Smooth muscle cell (in vitro differentiated cells): ENCODE measurements at regions not wholly inside any gene's neighbourhood (a gene's known extent, or its start where the extent isn't known, plus 50 kb on each side); places are given as distances from the start of the nearest gene placed in this dataset.

Source experiments
- DNase-seq: peaks from one replicate; lab custom pipeline; 2025; ENCODE audit not compliant: unreplicated experiment; lab: John Stamatoyannopoulos, UW
- H2AFZ ChIP-seq: fragments of 200-600 bp; sonication (generic); 2 replicates; pipeline ENCODE4 v1.6.0; 2016; ENCODE audit warnings: antibody characterized with exemption, low read depth, mild to moderate bottlenecking
- H3F3A ChIP-seq: fragments of 200-600 bp; sonication (generic); 2 replicates; pipeline ENCODE4 v1.6.0; 2017; ENCODE audit warnings: antibody characterized with exemption, low read depth
- H3K27ac ChIP-seq: fragments of 200-600 bp; sonication (generic); 2 replicates; pipeline ENCODE4 v1.5.1; 2016; ENCODE audit warnings: low read depth, mild to moderate bottlenecking
- H3K27me3 ChIP-seq: fragments of 200-600 bp; sonication (generic); 2 replicates; pipeline ENCODE4 v1.6.1; 2016; ENCODE audit warnings: low read depth, mild to moderate bottlenecking
- H3K36me3 ChIP-seq: fragments of 200-600 bp; sonication (generic); 2 replicates; pipeline ENCODE4 v1.5.1; 2016; ENCODE audit warnings: low read depth
- H3K4me1 ChIP-seq: fragments of 200-600 bp; sonication (generic); 2 replicates; pipeline ENCODE4 v1.5.1; 2016; ENCODE audit warnings: low read depth
- H3K4me2 ChIP-seq: fragments of 200-600 bp; sonication (generic); 2 replicates; pipeline ENCODE4 v1.6.0; 2016; ENCODE audit warnings: mild to moderate bottlenecking
- H3K4me3 ChIP-seq: fragments of 200-600 bp; sonication (generic); 2 replicates; pipeline ENCODE4 v1.5.1; 2016; ENCODE audit warnings: mild to moderate bottlenecking
- H3K79me2 ChIP-seq: fragments of 200-600 bp; sonication (generic); 2 replicates; pipeline ENCODE4 v1.6.0; 2016; ENCODE audit warnings: low read depth, mild to moderate bottlenecking
- H3K9ac ChIP-seq: fragments of 200-600 bp; sonication (generic); 2 replicates; pipeline ENCODE4 v1.6.0; 2016; ENCODE audit warnings: low read depth
- H3K9me3 ChIP-seq: fragments of 200-600 bp; sonication (generic); replicated peaks from 2 replicates; pipeline ENCODE4 v1.5.1; 2016; ENCODE audit warnings: low read depth
- H4K20me1 ChIP-seq: fragments of 200-600 bp; sonication (generic); 2 replicates; pipeline ENCODE4 v1.6.0; 2016; ENCODE audit warnings: low read depth
- WGBS: methylation state at CpG from one replicate; pipeline ENCODE4 v1.1.7; 2016; ENCODE audit warnings: low lambda C conversion rate; 5-methylcytosine and 5-hydroxymethylcytosine counted together
- TF ChIP-seq, protein P1 (sequence below): fragments of 200-600 bp; sonication (generic); IDR thresholded peaks from 2 replicates; pipeline ENCODE4 v1.5.1; 2017; ENCODE audit warnings: borderline replicate concordance, mild to moderate bottlenecking, antibody characterized with exemption; ENCODE audit not compliant: insufficient read depth, poor library complexity, severe bottlenecking

GRCh38 chr9:90552317-90552716, 90.3 kb downstream of the DIRAS2 start:
- Histone ChIP-seq H3K4me1 (no peaks in the 10 kb centered on the region), H3F3A (no peaks in the 10 kb centered on the region), H3K9me3 (no peaks in the 10 kb centered on the region), H3K9ac (no peak overlapping the region), H4K20me1 (no peaks in the 10 kb centered on the region), H3K79me2 (no peaks in the 10 kb centered on the region), H3K36me3 (no peaks in the 10 kb centered on the region), H3K4me3 (no peak overlapping the region), H3K27me3 (no peaks in the 10 kb centered on the region), H2AFZ (no peak overlapping the region), H3K27ac (no peak overlapping the region), H3K4me2 (no peak overlapping the region)
- TF ChIP-seq, protein P1, sequence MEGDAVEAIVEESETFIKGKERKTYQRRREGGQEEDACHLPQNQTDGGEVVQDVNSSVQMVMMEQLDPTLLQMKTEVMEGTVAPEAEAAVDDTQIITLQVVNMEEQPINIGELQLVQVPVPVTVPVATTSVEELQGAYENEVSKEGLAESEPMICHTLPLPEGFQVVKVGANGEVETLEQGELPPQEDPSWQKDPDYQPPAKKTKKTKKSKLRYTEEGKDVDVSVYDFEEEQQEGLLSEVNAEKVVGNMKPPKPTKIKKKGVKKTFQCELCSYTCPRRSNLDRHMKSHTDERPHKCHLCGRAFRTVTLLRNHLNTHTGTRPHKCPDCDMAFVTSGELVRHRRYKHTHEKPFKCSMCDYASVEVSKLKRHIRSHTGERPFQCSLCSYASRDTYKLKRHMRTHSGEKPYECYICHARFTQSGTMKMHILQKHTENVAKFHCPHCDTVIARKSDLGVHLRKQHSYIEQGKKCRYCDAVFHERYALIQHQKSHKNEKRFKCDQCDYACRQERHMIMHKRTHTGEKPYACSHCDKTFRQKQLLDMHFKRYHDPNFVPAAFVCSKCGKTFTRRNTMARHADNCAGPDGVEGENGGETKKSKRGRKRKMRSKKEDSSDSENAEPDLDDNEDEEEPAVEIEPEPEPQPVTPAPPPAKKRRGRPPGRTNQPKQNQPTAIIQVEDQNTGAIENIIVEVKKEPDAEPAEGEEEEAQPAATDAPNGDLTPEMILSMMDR = no peak
- 100% methylated on average over 1 of the region's 1 CpG for WGBS
- no peak for DNase-seq

GRCh38 chr9:90555351-90556057, 87.1 kb downstream of the DIRAS2 start:
- H3K27me3 ChIP-seq = no peaks in the 10 kb centered on the region
- H3K9me3 ChIP-seq = no peaks in the 10 kb centered on the region
- DNase-seq = no peak
- H3F3A ChIP-seq = no peaks in the 10 kb centered on the region
- no peak overlapping the region for H3K27ac ChIP-seq
- no peak overlapping the region for H2AFZ ChIP-seq
- no peak overlapping the region for H3K4me3 ChIP-seq
- H3K4me1 ChIP-seq = no peaks in the 10 kb centered on the region
- TF ChIP-seq, protein P1 = no peak
- no peaks in the 10 kb centered on the region for H3K36me3 ChIP-seq
- 94% methylated on average over 7 of the region's 7 CpGs for WGBS
- H4K20me1 ChIP-seq = no peaks in the 10 kb centered on the region
- no peak overlapping the region for H3K9ac ChIP-seq
- no peak overlapping the region for H3K4me2 ChIP-seq
- H3K79me2 ChIP-seq = no peaks in the 10 kb centered on the region

- Histone ChIP-seq H3K36me3 (no peaks in the 10 kb centered on the region), H2AFZ (no peak overlapping the region), H3K79me2 (no peaks in the 10 kb centered on the region), H3K4me2 (no peak overlapping the region), H3K27ac (no peak overlapping the region), H3K4me3 (no peak overlapping the region), H3F3A (no peaks in the 10 kb centered on the region), H3K27me3 (no peaks in the 10 kb centered on the region), H3K9ac (no peak overlapping the region), H4K20me1 (no peaks in the 10 kb centered on the region), H3K9me3 (no peaks in the 10 kb centered on the region), H3K4me1 (no peaks in the 10 kb centered on the region)
- TF ChIP-seq, protein P1 = no peak
- no peak for DNase-seq
- 90% methylated on average over 5 of the region's 5 CpGs for WGBS
Observed at GRCh38 chr9:90556897-90557675, 85.5 kb downstream of the DIRAS2 start.
